GM06990 (cell line): ENCODE measurements at regions not wholly inside any gene's neighbourhood (a gene's known extent, or its start where the extent isn't known, plus 50 kb on each side); places are given as distances from the start of the nearest gene placed in this dataset.
"Not testable (repeated sequence)": the region's sequence is repeated elsewhere in the genome, so short reads cannot be mapped to it uniquely, and the experiment has no call there.

Source experiments
- DNase-seq: peaks from one replicate; pipeline ENCODE4 v3.0.0-alpha.2; 2011; ENCODE audit not compliant: insufficient read length; ENCODE audit errors: extremely low read depth
- H3K27me3 ChIP-seq: replicated peaks from 2 replicates; pipeline ENCODE4 v1.6.0; 2011; ENCODE audit warnings: low read length; ENCODE audit not compliant: control insufficient read depth, insufficient read depth
- H3K36me3 ChIP-seq: 2 replicates; pipeline ENCODE4 v1.5.1; 2011; ENCODE audit warnings: low read length; ENCODE audit not compliant: control insufficient read depth, insufficient read depth
- H3K4me3 ChIP-seq: replicated peaks from 2 replicates; pipeline ENCODE4 v1.5.1; 2011; ENCODE audit warnings: low read depth, mild to moderate bottlenecking, control low read depth, low read length
- CTCF ChIP-seq: IDR thresholded peaks from 2 replicates; pipeline ENCODE4 v1.5.1; 2011; ENCODE audit warnings: low read length, control low read depth, mild to moderate bottlenecking, inconsistent platforms; ENCODE audit not compliant: insufficient read depth, poor library complexity, severe bottlenecking

- no peak for DNase-seq
- no peaks in the 10 kb centered on the region for H3K36me3 ChIP-seq
- H3K27me3 ChIP-seq = no peaks in the 10 kb centered on the region
- no peak for TF ChIP-seq CTCF
- H3K4me3 ChIP-seq = no peak overlapping the region
Observed at GRCh38 chr2:142415461-142415860, 284.6 kb upstream of the LRP1B start.

GRCh38 chr2:142398212-142398611 lies 267.4 kb upstream of the LRP1B start:
- H3K27me3 ChIP-seq = no peaks in the 10 kb centered on the region
- no peak overlapping the region for H3K4me3 ChIP-seq
- H3K36me3 ChIP-seq = no peaks in the 10 kb centered on the region
- no peak for DNase-seq
- no peak for TF ChIP-seq CTCF

- no peaks in the 10 kb centered on the region for H3K36me3 ChIP-seq
- no peak for TF ChIP-seq CTCF
- H3K4me3 ChIP-seq = no peak overlapping the region
- DNase-seq = no peak
- H3K27me3 ChIP-seq = no peaks in the 10 kb centered on the region
Observed at GRCh38 chr2:142395291-142395690, 264.5 kb upstream of the LRP1B start.

GRCh38 chr2:142380372-142380771 lies 249.6 kb upstream of the LRP1B start:
- Histone ChIP-seq H3K27me3 (no peaks in the 10 kb centered on the region), H3K4me3 (no peak overlapping the region), H3K36me3 (no peaks in the 10 kb centered on the region)
- no peak for TF ChIP-seq CTCF
- DNase-seq = no peak

GRCh38 chr2:142362069-142362468 lies 231.3 kb upstream of the LRP1B start:
- not testable (repeated sequence) for H3K4me3 ChIP-seq, H3K36me3 ChIP-seq, DNase-seq

GRCh38 chr2:142347751-142348150 lies 216.9 kb upstream of the LRP1B start:
- DNase-seq = no peak
- Histone ChIP-seq H3K27me3 (no peaks in the 10 kb centered on the region), H3K4me3 (no peak overlapping the region), H3K36me3 (no peaks in the 10 kb centered on the region)
- no peak for TF ChIP-seq CTCF

More at GRCh38 chr2:142362069-142362468, 231.3 kb upstream of the LRP1B start:
- H3K27me3 ChIP-seq = not testable (repeated sequence)
